GM21786 (cell line): ENCODE measurements at regions not wholly inside any gene's neighbourhood (a gene's known extent, or its start where the extent isn't known, plus 50 kb on each side); places are given as distances from the start of the nearest gene placed in this dataset.

Source experiments
- ATAC-seq: cut with Tn5 transposase; IDR thresholded peaks from one replicate; pipeline ENCODE4 v1.9.1; 2021; ENCODE audit not compliant: unreplicated experiment

GRCh38 chr10:30256084-30256483, 93.0 kb downstream of the MTPAP start:
- no peak for ATAC-seq

GRCh38 chr10:30254926-30255325, 94.2 kb downstream of the MTPAP start:
- ATAC-seq, result no peak

GRCh38 chr10:30248728-30249127, 100.3 kb downstream of the MTPAP start:
- no peak for ATAC-seq

- ATAC-seq, result no peak
Observed at GRCh38 chr10:30247704-30248103, 101.4 kb downstream of the MTPAP start.

- ATAC-seq, result no peak
Observed at GRCh38 chr10:30241422-30242110, 107.5 kb downstream of the MTPAP start.

GRCh38 chr10:30238836-30239235, 110.2 kb downstream of the MTPAP start:
- no peak for ATAC-seq

- no peak for ATAC-seq
Observed at GRCh38 chr10:30233186-30233959, 115.7 kb downstream of the MTPAP start.

GRCh38 chr10:30231709-30232108, 117.4 kb downstream of the MTPAP start:
- no peak for ATAC-seq

- peak; percentile 55 for ATAC-seq
Observed at GRCh38 chr10:30231071-30231652, 117.9 kb downstream of the MTPAP start.

GRCh38 chr10:30229536-30229935, 119.5 kb downstream of the MTPAP start:
- ATAC-seq, result no peak

- ATAC-seq, result no peak
Observed at GRCh38 chr10:30228417-30229036, 120.6 kb downstream of the MTPAP start.

GRCh38 chr10:30227481-30227880, 121.6 kb downstream of the MTPAP start:
- no peak for ATAC-seq

- peak; percentile 70 for ATAC-seq
Observed at GRCh38 chr10:30219971-30220751, 128.9 kb downstream of the MTPAP start.

- ATAC-seq, result no peak
Observed at GRCh38 chr10:30216821-30217220, 132.3 kb downstream of the MTPAP start.

GRCh38 chr10:30215623-30216022, 133.5 kb downstream of the MTPAP start:
- ATAC-seq, result no peak

GRCh38 chr10:30215141-30215540, 133.9 kb downstream of the MTPAP start:
- no peak for ATAC-seq

GRCh38 chr10:30210296-30210695, 138.8 kb downstream of the MTPAP start:
- ATAC-seq, result no peak

- ATAC-seq, result no peak
Observed at GRCh38 chr10:30208330-30208729, 140.7 kb downstream of the MTPAP start.

GRCh38 chr10:30207485-30208052, 141.5 kb downstream of the MTPAP start:
- peak; percentile 58 for ATAC-seq

- no peak for ATAC-seq
Observed at GRCh38 chr10:30200017-30200415, 140.6 kb upstream of the JCAD start.
